ENCODE measurements at regions not wholly inside any gene's neighbourhood (a gene's known extent, or its start where the extent isn't known, plus 50 kb on each side); places are given as distances from the start of the nearest gene placed in this dataset.

DNA sequence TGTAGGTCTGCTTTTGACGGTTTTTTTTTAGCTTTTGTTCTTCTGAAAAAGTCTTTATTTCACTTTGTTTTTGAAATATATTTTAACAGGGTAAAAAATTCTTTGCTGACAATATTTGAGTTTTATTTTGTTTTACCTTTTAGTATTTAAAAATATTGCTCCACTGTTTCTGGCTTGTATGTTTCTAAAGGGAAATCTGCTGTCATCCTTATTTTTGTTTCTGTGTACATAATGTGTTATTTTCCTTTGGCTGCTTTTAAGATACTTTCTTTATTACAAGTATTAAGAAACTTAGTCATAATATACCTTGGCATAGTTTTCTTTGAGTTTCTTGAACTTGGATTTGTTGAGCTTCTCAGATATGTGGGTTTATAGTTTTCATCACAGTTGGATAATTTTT is 88.6 kb upstream of the SPACA1 start:
- intact Hi-C loops (cut with micrococcal nuclease; ENCODE audit: unreplicated experiment) = no loop called here
- TF ChIP-seq, protein P1, sequence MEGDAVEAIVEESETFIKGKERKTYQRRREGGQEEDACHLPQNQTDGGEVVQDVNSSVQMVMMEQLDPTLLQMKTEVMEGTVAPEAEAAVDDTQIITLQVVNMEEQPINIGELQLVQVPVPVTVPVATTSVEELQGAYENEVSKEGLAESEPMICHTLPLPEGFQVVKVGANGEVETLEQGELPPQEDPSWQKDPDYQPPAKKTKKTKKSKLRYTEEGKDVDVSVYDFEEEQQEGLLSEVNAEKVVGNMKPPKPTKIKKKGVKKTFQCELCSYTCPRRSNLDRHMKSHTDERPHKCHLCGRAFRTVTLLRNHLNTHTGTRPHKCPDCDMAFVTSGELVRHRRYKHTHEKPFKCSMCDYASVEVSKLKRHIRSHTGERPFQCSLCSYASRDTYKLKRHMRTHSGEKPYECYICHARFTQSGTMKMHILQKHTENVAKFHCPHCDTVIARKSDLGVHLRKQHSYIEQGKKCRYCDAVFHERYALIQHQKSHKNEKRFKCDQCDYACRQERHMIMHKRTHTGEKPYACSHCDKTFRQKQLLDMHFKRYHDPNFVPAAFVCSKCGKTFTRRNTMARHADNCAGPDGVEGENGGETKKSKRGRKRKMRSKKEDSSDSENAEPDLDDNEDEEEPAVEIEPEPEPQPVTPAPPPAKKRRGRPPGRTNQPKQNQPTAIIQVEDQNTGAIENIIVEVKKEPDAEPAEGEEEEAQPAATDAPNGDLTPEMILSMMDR (conservative IDR thresholded peaks at IDR 0.05; ENCODE audit: low read length) = no peak
- TF ChIP-seq EZH2phosphoT487 (IDR thresholded peaks at IDR 0.05; ENCODE audit: borderline replicate concordance, low read depth, low read length) = no peak
- no TSS peak for BruUV-seq (replicated peaks)
- no peaks in the 10 kb centered on the region for H3K36me3 ChIP-seq (ENCODE audit: insufficient read depth, low read length)
- H3K4me3 ChIP-seq (ENCODE audit: low read depth, low read length, poor library complexity, severe bottlenecking) = no peak overlapping the region
- no peaks in the 10 kb centered on the region for H3K9me2 ChIP-seq (ENCODE audit: insufficient read depth, low read length)
- ChIA-PET CTCF (ENCODE audit: unreplicated experiment) (no interaction called here), POLR2A (interaction anchor here (0.6 to 1.3 kb wide), 6 partner anchors 8 to 1929 kb away, joined by 3 to 4 read pairs (median 3); no protein-coding TSS in a partner anchor)
- H2AFZ ChIP-seq (ENCODE audit: low read length) = no peak overlapping the region
- no peak overlapping the region for H3K27ac ChIP-seq (ENCODE audit: low read depth, low read length, poor library complexity, severe bottlenecking)
- H3K4me1 ChIP-seq (ENCODE audit: insufficient read depth, low read length, poor library complexity, severe bottlenecking) = no peaks in the 10 kb centered on the region
- DNase-seq (ENCODE audit: low spot score) = no peak
- no peaks in the 10 kb centered on the region for H3K79me2 ChIP-seq (ENCODE audit: insufficient read depth, low read depth, low read length)
- no peaks in the 10 kb centered on the region for H4K20me1 ChIP-seq (ENCODE audit: insufficient read depth, low read length)
- H3K9me3 ChIP-seq (ENCODE audit: low read length) = peaks cover 26% of the 10 kb centered on the region
- no peak overlapping the region for H3K4me2 ChIP-seq (ENCODE audit: low read length)

DNA sequence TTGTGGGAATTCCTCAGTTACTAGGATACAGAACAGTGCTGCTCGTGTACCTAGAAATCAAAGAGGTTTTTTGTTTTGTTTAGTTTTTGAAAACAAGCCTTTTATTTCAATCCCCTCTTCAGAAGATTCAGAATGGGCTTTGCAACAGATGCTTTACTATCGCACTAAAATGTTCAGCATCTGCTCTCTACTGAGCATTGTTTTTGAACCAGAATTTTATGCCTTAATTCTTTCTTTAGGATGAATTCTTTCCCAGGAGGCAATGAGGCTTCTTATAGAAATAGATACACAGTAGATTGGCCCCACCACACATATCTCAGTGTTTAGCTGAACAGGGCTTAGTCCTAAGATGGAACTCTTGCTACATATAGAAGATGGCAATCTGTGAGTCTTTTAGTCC is 95.9 kb upstream of the SPACA1 start:
- H3K36me3 ChIP-seq (ENCODE audit: insufficient read depth, low read length) = no peaks in the 10 kb centered on the region
- H3K4me2 ChIP-seq (ENCODE audit: low read length) = no peak overlapping the region
- CTCF ChIA-PET (ENCODE audit: unreplicated experiment) = no interaction called here
- POLR2A ChIA-PET = interaction anchor here (0.6 to 1.3 kb wide), 5 partner anchors 8 to 418 kb away, joined by 3 read pairs; no protein-coding TSS in a partner anchor
- no peaks in the 10 kb centered on the region for H4K20me1 ChIP-seq (ENCODE audit: insufficient read depth, low read length)
- no peak overlapping the region for H3K27ac ChIP-seq (ENCODE audit: low read depth, low read length, poor library complexity, severe bottlenecking)
- H3K4me3 ChIP-seq (ENCODE audit: low read depth, low read length, poor library complexity, severe bottlenecking) = no peak overlapping the region
- H3K9me3 ChIP-seq (ENCODE audit: low read length) = 0 out of 2 replicates have a peak, but pooled peaks cover 6% of the 10 kb centered on the region
- BruUV-seq (replicated peaks) = no TSS peak
- intact Hi-C loops (cut with micrococcal nuclease; ENCODE audit: unreplicated experiment) = no loop called here
- no peak for DNase-seq (ENCODE audit: low spot score)
- no peak overlapping the region; the same call in 1 of the 2 replicates for H2AFZ ChIP-seq (ENCODE audit: low read length)
- H3K9me2 ChIP-seq (ENCODE audit: insufficient read depth, low read length) = no peaks in the 10 kb centered on the region
- no peaks in the 10 kb centered on the region for H3K4me1 ChIP-seq (ENCODE audit: insufficient read depth, low read length, poor library complexity, severe bottlenecking)
- no peak for TF ChIP-seq EZH2phosphoT487 (IDR thresholded peaks at IDR 0.05; ENCODE audit: borderline replicate concordance, low read depth, low read length)
- TF ChIP-seq, protein P1 (conservative IDR thresholded peaks at IDR 0.05; ENCODE audit: low read length) = no peak
- no peaks in the 10 kb centered on the region for H3K79me2 ChIP-seq (ENCODE audit: insufficient read depth, low read depth, low read length)

DNA sequence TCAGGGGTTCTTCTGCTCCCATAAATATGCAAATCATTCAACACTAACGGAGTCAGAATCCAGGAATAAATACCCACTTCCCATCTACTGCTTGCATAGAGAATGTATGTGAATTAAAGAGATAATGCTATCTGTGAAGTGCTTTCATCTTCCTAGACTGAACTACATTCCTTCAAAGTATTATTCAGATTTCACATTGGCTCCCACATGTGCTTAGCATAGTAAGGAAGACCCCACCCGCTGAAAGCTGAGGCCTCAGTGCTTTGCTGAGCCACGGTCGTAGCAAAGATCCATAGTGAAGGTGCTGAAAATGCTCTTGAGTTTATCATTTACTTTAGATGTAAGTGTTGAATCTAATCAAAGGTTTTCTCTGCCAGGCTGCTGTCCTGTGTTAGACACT is 97.0 kb upstream of the SPACA1 start:
- no peak for DNase-seq (ENCODE audit: low spot score)
- no peak overlapping the region for H3K4me2 ChIP-seq (ENCODE audit: low read length)
- no peak overlapping the region for H3K27ac ChIP-seq (ENCODE audit: low read depth, low read length, poor library complexity, severe bottlenecking)
- H4K20me1 ChIP-seq (ENCODE audit: insufficient read depth, low read length) = no peaks in the 10 kb centered on the region
- H3K4me1 ChIP-seq (ENCODE audit: insufficient read depth, low read length, poor library complexity, severe bottlenecking) = peaks cover 5% of the 10 kb centered on the region
- H3K79me2 ChIP-seq (ENCODE audit: insufficient read depth, low read depth, low read length) = no peaks in the 10 kb centered on the region
- intact Hi-C loops (cut with micrococcal nuclease; ENCODE audit: unreplicated experiment) = no loop called here
- no peak overlapping the region for H2AFZ ChIP-seq (ENCODE audit: low read length)
- no TSS peak for BruUV-seq (replicated peaks)
- H3K4me3 ChIP-seq (ENCODE audit: low read depth, low read length, poor library complexity, severe bottlenecking) = no peak overlapping the region
- no peaks in the 10 kb centered on the region for H3K36me3 ChIP-seq (ENCODE audit: insufficient read depth, low read length)
- ChIA-PET CTCF (ENCODE audit: unreplicated experiment) (no interaction called here), POLR2A (interaction anchor here (0.6 to 1.0 kb wide), 3 partner anchors 13 to 1316 kb away, joined by 3 read pairs; no protein-coding TSS in a partner anchor)
- no peaks in the 10 kb centered on the region for H3K9me2 ChIP-seq (ENCODE audit: insufficient read depth, low read length)
- no peak for TF ChIP-seq EZH2phosphoT487 (IDR thresholded peaks at IDR 0.05; ENCODE audit: borderline replicate concordance, low read depth, low read length)
- TF ChIP-seq, protein P1 (conservative IDR thresholded peaks at IDR 0.05; ENCODE audit: low read length) = no peak
- no peaks in the 10 kb centered on the region for H3K9me3 ChIP-seq (ENCODE audit: low read length)
